Stomach (tissue), 8 donors: ENCODE measurements at regions not wholly inside any gene's neighbourhood (a gene's known extent, or its start where the extent isn't known, plus 50 kb on each side); places are given as distances from the start of the nearest gene placed in this dataset.

ENCODE experiments used
- DNase-seq, 2 donors: peaks; one replicate each; pipeline versions ENCODE4 v3.0.0 to v3.0.0-alpha.2; 2013 to 2019
- H3K27ac ChIP-seq, 5 donors: fragments of 200-600 bp in 4 of 5; sonication (generic) in 4 of 5; one replicate each; pipeline ENCODE4 v1.5.1; 2013 to 2019; ENCODE audit warnings: mild to moderate bottlenecking in 1 of 5, moderate library complexity in 1 of 5
- H3K27me3 ChIP-seq, 3 donors: fragments of 200-600 bp; sonication (generic); one replicate each; pipeline ENCODE4 v1.5.1; 2017 to 2019; ENCODE audit warnings: mixed run types in 1 of 3
- H3K36me3 ChIP-seq, 4 donors: fragments of 200-600 bp; sonication (generic); 1 replicate in 3 of 4; 2 replicates in 1 of 4; pipeline ENCODE4 v1.5.1; 2016 to 2019
- H3K4me1 ChIP-seq, 4 donors: fragments of 200-600 bp; sonication (generic); one replicate each; pipeline ENCODE4 v1.5.1; 2016 to 2019
- H3K4me3 ChIP-seq, 4 donors: fragments of 200-600 bp; sonication (generic) in 3 of 4; one replicate each; pipeline ENCODE4 v1.5.1; 2016 to 2019; ENCODE audit warnings: mild to moderate bottlenecking in 1 of 4
- H3K9me3 ChIP-seq, 4 donors: fragments of 200-600 bp; sonication (generic); one replicate each; pipeline ENCODE4 v1.5.1; 2016 to 2019
- CTCF ChIP-seq, 7 experiments: fragments of 450-650 bp in 4 of 7; fragments of 200-600 bp in 3 of 7; sonication (generic) in 3 of 7; IDR thresholded peaks; one replicate each; pipeline ENCODE4 v1.5.1; 2016 to 2019; ENCODE audit warnings: antibody characterized with exemption in 7 of 7, control low read depth in 2 of 7, mild to moderate bottlenecking in 1 of 7
- EP300 ChIP-seq: sonication (generic); formaldehyde crosslinking; IDR thresholded peaks from one replicate; pipeline ENCODE4 v1.6.1; 2017; ENCODE audit warnings: antibody characterized with exemption
- POLR2A ChIP-seq, 4 donors: fragments of 450-650 bp; IDR thresholded peaks; one replicate each; pipeline ENCODE4 v1.6.1; 2016; ENCODE audit warnings: antibody characterized with exemption in 4 of 4, control low read depth in 2 of 4, mild to moderate bottlenecking in 1 of 4, moderate library complexity in 1 of 4
- POLR2AphosphoS5 ChIP-seq, 3 donors: sonication (generic); formaldehyde crosslinking; IDR thresholded peaks; one replicate each; pipeline ENCODE4 v1.6.1; 2016; ENCODE audit warnings: antibody characterized with exemption in 3 of 3
- WGBS, 5 donors: extraction: QIAGEN DNeasy Blood & Tissue Kit in 3 of 5; methylation state at CpG; one replicate each; pipeline versions ENCODE4 v1.1.5 to v1.1.7; 2013 to 2018; 5-methylcytosine and 5-hydroxymethylcytosine counted together
- intact Hi-C: fragments of 100-400 bp; cut with DNase I; formaldehyde crosslinking; loops from one replicate; pipeline ENCODE4 v1.15.1; 2023; ENCODE audit warnings: low total_unique reads
- donor health status: healthy with polysubstance abuse.
- donor health status: Bipolar disorder and iron deficiency.
- donor health status: healthy.

- Histone ChIP-seq H3K27ac (no peak overlapping the region), H3K9me3 (no peaks in the 10 kb centered on the region), H3K4me1 (no peaks in the 10 kb centered on the region), H3K27me3 (no peaks in the 10 kb centered on the region), H3K4me3 (no peak overlapping the region), H3K36me3 (no peaks in the 10 kb centered on the region)
- peak in 1 of 2 donors; percentile 34 for DNase-seq
- intact Hi-C loops, result no loop called here
- TF ChIP-seq POLR2AphosphoS5 (IDR thresholded peaks at IDR 0.05) (no peak), POLR2A (IDR thresholded peaks at IDR 0.05) (no peak)
- WGBS, 5 donors, result 57 to 67% (median 64%) methylated on average over 5 of the region's 5 CpGs
These were observed 583.6 kb upstream of the PIK3C3 start for GRCh38 chr18:41371156-41372045.

- H3K36me3 ChIP-seq, result no peaks in the 10 kb centered on the region
- no peaks in the 10 kb centered on the region for H3K4me1 ChIP-seq
- WGBS, 5 donors, result 42 to 66% (median 45%) methylated on average over 4 of the region's 4 CpGs
- no peak overlapping the region for H3K4me3 ChIP-seq
- H3K9me3 ChIP-seq, result no peaks in the 10 kb centered on the region
- peak in 1 of 2 donors; percentile 7 for DNase-seq
- H3K27ac ChIP-seq, result no peak overlapping the region
- TF ChIP-seq POLR2AphosphoS5 (IDR thresholded peaks at IDR 0.05), result no peak
- TF ChIP-seq EP300, result no peak
- no peak for TF ChIP-seq POLR2A (IDR thresholded peaks at IDR 0.05)
- H3K27me3 ChIP-seq, result no peaks in the 10 kb centered on the region
- intact Hi-C loops, result no loop called here
These were observed 584.3 kb upstream of the PIK3C3 start for GRCh38 chr18:41370740-41371139.

- 81 to 86% (median 82%) methylated on average over 2 of the region's 2 CpGs for WGBS, 5 donors
- H3K27ac ChIP-seq, result no peak overlapping the region
- H3K9me3 ChIP-seq, result peaks cover 0 to 17% (median 5%) of the 10 kb centered on the region in 4 donors
- DNase-seq, result no peak
- intact Hi-C loops, result no loop called here
- H3K27me3 ChIP-seq, result no peaks in the 10 kb centered on the region
- no peaks in the 10 kb centered on the region for H3K36me3 ChIP-seq
- TF ChIP-seq CTCF (IDR thresholded peaks at IDR 0.05), result no peak
- H3K4me3 ChIP-seq, result no peak overlapping the region
- no peaks in the 10 kb centered on the region for H3K4me1 ChIP-seq
These were observed 597.3 kb upstream of the PIK3C3 start for GRCh38 chr18:41357708-41358107.

GRCh38 chr18:41353777-41354528, 601.1 kb upstream of the PIK3C3 start:
- Histone ChIP-seq H3K27ac (no peak overlapping the region), H3K27me3 (no peaks in the 10 kb centered on the region), H3K4me1 (no peaks in the 10 kb centered on the region), H3K36me3 (no peaks in the 10 kb centered on the region), H3K4me3 (no peak overlapping the region), H3K9me3 (peaks cover 0 to 17% (median 5%) of the 10 kb centered on the region in 4 donors)
- intact Hi-C loops, result no loop called here
- no peak for DNase-seq
- TF ChIP-seq CTCF (IDR thresholded peaks at IDR 0.05) (no peak), EP300 (no peak), POLR2A (IDR thresholded peaks at IDR 0.05) (no peak), POLR2AphosphoS5 (IDR thresholded peaks at IDR 0.05) (no peak)
- 63 to 84% (median 78%) methylated on average over 3 of the region's 3 CpGs for WGBS, 5 donors

- H3K9me3 ChIP-seq, result peaks cover 0 to 3% (median 0%) of the 10 kb centered on the region in 4 donors
- TF ChIP-seq EP300 (no peak), CTCF (IDR thresholded peaks at IDR 0.05) (no peak), POLR2AphosphoS5 (IDR thresholded peaks at IDR 0.05) (no peak), POLR2A (IDR thresholded peaks at IDR 0.05) (no peak)
- H3K4me1 ChIP-seq, result no peaks in the 10 kb centered on the region
- no peak overlapping the region for H3K27ac ChIP-seq
- no peaks in the 10 kb centered on the region for H3K36me3 ChIP-seq
- no peak overlapping the region for H3K4me3 ChIP-seq
- WGBS, 5 donors, result 71 to 84% (median 80%) methylated on average over 3 of the region's 3 CpGs
- no peaks in the 10 kb centered on the region for H3K27me3 ChIP-seq
- no peak for DNase-seq
- intact Hi-C loops, result no loop called here
These were observed 603.6 kb upstream of the PIK3C3 start for GRCh38 chr18:41351430-41351829.
